Stimulated activated CD4-positive, alpha-beta T cell treated with anti-CD3 and anti-CD28 coated beads, Interleukin-15, amount 100 ng/mL, for 48 hours (primary cell): ENCODE measurements at regions not wholly inside any gene's neighbourhood (a gene's known extent, or its start where the extent isn't known, plus 50 kb on each side); places are given as distances from the start of the nearest gene placed in this dataset.
"Not testable (repeated sequence)": the region's sequence is repeated elsewhere in the genome, so short reads cannot be mapped to it uniquely, and the experiment has no call there.

Experiments
- DNase-seq, 2 donors: peaks; one replicate each; pipeline ENCODE4 v3.0.0-alpha.2; 2020; ENCODE audit warnings: low read depth in 2 of 2

GRCh38 chr2:129008881-129009554 is 690.4 kb upstream of the HS6ST1 start:
- no peak for DNase-seq

GRCh38 chr2:129009555-129010146 is 691.0 kb upstream of the HS6ST1 start:
- no peak for DNase-seq

- DNase-seq, result no peak
Measured at GRCh38 chr2:129010262-129010661, 691.6 kb upstream of the HS6ST1 start.

- DNase-seq, result no peak
Measured at GRCh38 chr2:129011466-129012061, 692.9 kb upstream of the HS6ST1 start.

- no peak for DNase-seq
Measured at GRCh38 chr2:129014432-129014831, 695.8 kb upstream of the HS6ST1 start.

GRCh38 chr2:129015397-129016285 is 697.0 kb upstream of the HS6ST1 start:
- no peak for DNase-seq

GRCh38 chr2:129016972-129017371 is 698.3 kb upstream of the HS6ST1 start:
- no peak for DNase-seq

GRCh38 chr2:129024796-129025195 is 706.1 kb upstream of the HS6ST1 start:
- no peak for DNase-seq

GRCh38 chr2:129035992-129036391 is 717.3 kb upstream of the HS6ST1 start:
- no peak for DNase-seq

GRCh38 chr2:129043677-129044076 is 725.0 kb upstream of the HS6ST1 start:
- DNase-seq, result not testable (repeated sequence)

GRCh38 chr2:129046475-129046874 is 727.8 kb upstream of the HS6ST1 start:
- not testable (repeated sequence) for DNase-seq

GRCh38 chr2:129050101-129050500 is 731.4 kb upstream of the HS6ST1 start:
- DNase-seq, result no peak

GRCh38 chr2:129055242-129055641 is 736.6 kb upstream of the HS6ST1 start:
- no peak for DNase-seq

GRCh38 chr2:129055824-129056223 is 737.2 kb upstream of the HS6ST1 start:
- no peak for DNase-seq

GRCh38 chr2:129056309-129056958 is 737.8 kb upstream of the HS6ST1 start:
- no peak for DNase-seq

GRCh38 chr2:129056959-129057317 is 738.3 kb upstream of the HS6ST1 start:
- no peak for DNase-seq

- DNase-seq, result no peak
Measured at GRCh38 chr2:129058981-129059380, 740.3 kb upstream of the HS6ST1 start.

- no peak for DNase-seq
Measured at GRCh38 chr2:129059476-129059875, 740.8 kb upstream of the HS6ST1 start.

GRCh38 chr2:129061069-129061768 is 742.6 kb upstream of the HS6ST1 start:
- DNase-seq, result no peak

GRCh38 chr2:129061769-129062121 is 743.1 kb upstream of the HS6ST1 start:
- no peak for DNase-seq

GRCh38 chr2:129062146-129062912 is 743.7 kb upstream of the HS6ST1 start:
- no peak for DNase-seq
